HEK293T (cell line): ENCODE measurements at regions not wholly inside any gene's neighbourhood (a gene's known extent, or its start where the extent isn't known, plus 50 kb on each side); places are given as distances from the start of the nearest gene placed in this dataset.

Experiments used
- CTCF ChIA-PET: fragments of 350-600 bp; formaldehyde crosslinking; extraction: SDS; loops from one replicate; lab custom pipeline; 2021; ENCODE audit warnings: antibody characterized with exemption, inconsistent platforms; lab: Yijun Ruan, JAX
- POLR2A ChIA-PET: fragments of 350-600 bp; formaldehyde crosslinking; extraction: SDS; loops from one replicate; lab custom pipeline; 2020; ENCODE audit warnings: antibody characterized with exemption, inconsistent platforms; lab: Yijun Ruan, JAX
- DNase-seq: peaks from one replicate; pipeline ENCODE4 v3.0.0; 2012; ENCODE audit warnings: mixed read lengths; ENCODE audit errors: extremely low spot score
- ARNT ChIP-seq: fragments of 450-650 bp; IDR thresholded peaks from 2 replicates; pipeline ENCODE4 v1.6.1; 2017; ENCODE audit warnings: mild to moderate bottlenecking
- BHLHE40 ChIP-seq: fragments of 450-650 bp; IDR thresholded peaks from 2 replicates; pipeline ENCODE4 v1.6.1; 2016; ENCODE audit warnings: mild to moderate bottlenecking, moderate library complexity, borderline replicate concordance
- CTBP1 ChIP-seq: fragments of 450-650 bp; IDR thresholded peaks from 2 replicates; pipeline ENCODE4 v1.6.1; 2016; ENCODE audit warnings: borderline replicate concordance
- ELF4 ChIP-seq: fragments of 450-650 bp; IDR thresholded peaks from 2 replicates; pipeline ENCODE4 v1.6.1; 2017; ENCODE audit warnings: antibody characterized with exemption
- FOXA1 ChIP-seq: fragments of 450-650 bp; IDR thresholded peaks from 2 replicates; pipeline ENCODE4 v1.6.1; 2016; ENCODE audit warnings: mild to moderate bottlenecking
- FOXK2 ChIP-seq: fragments of 450-650 bp; IDR thresholded peaks from 2 replicates; pipeline ENCODE4 v1.6.1; 2016; ENCODE audit warnings: mild to moderate bottlenecking
- FOXM1 ChIP-seq: fragments of 450-650 bp; IDR thresholded peaks from 2 replicates; pipeline ENCODE4 v1.6.1; 2017; ENCODE audit warnings: mild to moderate bottlenecking, borderline replicate concordance
- HDGF ChIP-seq: fragments of 450-650 bp; IDR thresholded peaks from 2 replicates; pipeline ENCODE4 v1.6.1; 2017; ENCODE audit warnings: antibody characterized with exemption, borderline replicate concordance
- L3MBTL2 ChIP-seq: fragments of 450-650 bp; conservative IDR thresholded peaks from 2 replicates; pipeline ENCODE4 v1.6.1; 2016; ENCODE audit warnings: mild to moderate bottlenecking
- LEF1 ChIP-seq: fragments of 450-650 bp; IDR thresholded peaks from 2 replicates; pipeline ENCODE4 v1.6.1; 2017; ENCODE audit warnings: mild to moderate bottlenecking, borderline replicate concordance
- NFRKB ChIP-seq: fragments of 450-650 bp; IDR thresholded peaks from 2 replicates; pipeline ENCODE4 v1.6.1; 2016; ENCODE audit warnings: mild to moderate bottlenecking, moderate library complexity
- PKNOX1 ChIP-seq: fragments of 450-650 bp; IDR thresholded peaks from 2 replicates; pipeline ENCODE4 v1.6.1; 2016
- SP1 ChIP-seq: fragments of 450-650 bp; IDR thresholded peaks from 2 replicates; pipeline ENCODE4 v1.6.1; 2017
- SUZ12 ChIP-seq: fragments of 450-650 bp; IDR thresholded peaks from 2 replicates; pipeline ENCODE4 v1.6.1; 2016; ENCODE audit warnings: mild to moderate bottlenecking
- TARDBP ChIP-seq: fragments of 450-650 bp; IDR thresholded peaks from 2 replicates; pipeline ENCODE4 v1.6.1; 2016
- ZNF384 ChIP-seq: fragments of 450-650 bp; IDR thresholded peaks from 2 replicates; pipeline ENCODE4 v1.6.1; 2016

GRCh38 chr2:192443831-192444230 is 249.1 kb upstream of the TMEFF2 start:
- POLR2A ChIA-PET = no interaction called here
- CTCF ChIA-PET = no interaction called here
- TF ChIP-seq BHLHE40 (no peak), ARNT (no peak), FOXK2 (no peak), TARDBP (no peak), ELF4 (no peak), SUZ12 (no peak), LEF1 (no peak), PKNOX1 (no peak), HDGF (no peak), L3MBTL2 (no peak), NFRKB (no peak), FOXM1 (no peak), FOXA1 (no peak), CTBP1 (no peak), SP1 (no peak), ZNF384 (no peak)
- DNase-seq = no peak

- POLR2A ChIA-PET = no interaction called here
- TF ChIP-seq ARNT = no peak
- TF ChIP-seq L3MBTL2 = no peak
- TF ChIP-seq HDGF = no peak
- TF ChIP-seq FOXM1 = no peak
- no peak for TF ChIP-seq FOXK2
- no peak for TF ChIP-seq NFRKB
- no peak for TF ChIP-seq BHLHE40
- DNase-seq = no peak
- CTCF ChIA-PET = no interaction called here
These were observed 243.5 kb upstream of the TMEFF2 start for GRCh38 chr2:192438239-192438638.

- no peak for TF ChIP-seq L3MBTL2
- TF ChIP-seq SUZ12 = no peak
- TF ChIP-seq LEF1 = no peak
- no peak for TF ChIP-seq HDGF
- TF ChIP-seq NFRKB = no peak
- ChIA-PET CTCF (no interaction called here), POLR2A (no interaction called here)
- no peak for DNase-seq
These were observed 242.9 kb upstream of the TMEFF2 start for GRCh38 chr2:192437653-192438052.

- no peak for DNase-seq
- ChIA-PET POLR2A (no interaction called here), CTCF (no interaction called here)
- no peak for TF ChIP-seq SP1
- TF ChIP-seq HDGF = no peak
- TF ChIP-seq FOXK2 = no peak
- TF ChIP-seq ARNT = no peak
- no peak for TF ChIP-seq ZNF384
- no peak for TF ChIP-seq FOXM1
These were observed 229.5 kb upstream of the TMEFF2 start for GRCh38 chr2:192424243-192424642.

- DNase-seq = no peak
- POLR2A ChIA-PET = no interaction called here
- TF ChIP-seq FOXA1 (no peak), ZNF384 (no peak), SUZ12 (no peak), SP1 (no peak), FOXM1 (no peak), LEF1 (no peak), TARDBP (no peak), FOXK2 (no peak), ARNT (no peak), ELF4 (no peak), NFRKB (no peak), PKNOX1 (no peak), CTBP1 (no peak), L3MBTL2 (no peak), BHLHE40 (no peak), HDGF (no peak)
- CTCF ChIA-PET = no interaction called here
These were observed 225.1 kb upstream of the TMEFF2 start for GRCh38 chr2:192419786-192420185.

- CTCF ChIA-PET = no interaction called here
- DNase-seq = no peak
- POLR2A ChIA-PET = no interaction called here
- no peak for TF ChIP-seq ARNT
- no peak for TF ChIP-seq L3MBTL2
- no peak for TF ChIP-seq BHLHE40
- no peak for TF ChIP-seq PKNOX1
- no peak for TF ChIP-seq FOXA1
- no peak for TF ChIP-seq FOXM1
- TF ChIP-seq SUZ12 = no peak
- no peak for TF ChIP-seq CTBP1
- TF ChIP-seq HDGF = no peak
- no peak for TF ChIP-seq LEF1
- no peak for TF ChIP-seq NFRKB
- TF ChIP-seq ZNF384 = no peak
- no peak for TF ChIP-seq SP1
- no peak for TF ChIP-seq FOXK2
- TF ChIP-seq ELF4 = no peak
These were observed 221.3 kb upstream of the TMEFF2 start for GRCh38 chr2:192416060-192416459.

- POLR2A ChIA-PET = no interaction called here
- CTCF ChIA-PET = no interaction called here
- no peak for DNase-seq
- TF ChIP-seq HDGF (no peak), SP1 (no peak), SUZ12 (no peak), FOXK2 (no peak), LEF1 (no peak), BHLHE40 (no peak), L3MBTL2 (no peak), NFRKB (no peak), CTBP1 (no peak), FOXA1 (no peak), TARDBP (no peak), FOXM1 (no peak), ELF4 (no peak), PKNOX1 (no peak), ZNF384 (no peak), ARNT (no peak)
These were observed 220.1 kb upstream of the TMEFF2 start for GRCh38 chr2:192414794-192415193.
